ENCODE measurements at regions not wholly inside any gene's neighbourhood (a gene's known extent, or its start where the extent isn't known, plus 50 kb on each side); places are given as distances from the start of the nearest gene placed in this dataset.

- DNase-seq: no peak
Observed at GRCh38 chr5:171509467-171509866, 90.0 kb downstream of the FGF18 start.

- no peak for DNase-seq
Observed at GRCh38 chr5:171512397-171512796, 93.0 kb downstream of the FGF18 start.

- no peak for DNase-seq
Observed at GRCh38 chr5:171513591-171513990, 94.1 kb downstream of the FGF18 start.

GRCh38 chr5:171518916-171519315, 99.5 kb downstream of the FGF18 start:
- DNase-seq: no peak

- no peak for DNase-seq
Observed at GRCh38 chr5:171520300-171521174, 101.1 kb downstream of the FGF18 start.

- DNase-seq: no peak
Observed at GRCh38 chr5:171521219-171521633, 101.8 kb downstream of the FGF18 start.

- DNase-seq: no peak
Observed at GRCh38 chr5:171521679-171522078, 102.2 kb downstream of the FGF18 start.

DNA sequence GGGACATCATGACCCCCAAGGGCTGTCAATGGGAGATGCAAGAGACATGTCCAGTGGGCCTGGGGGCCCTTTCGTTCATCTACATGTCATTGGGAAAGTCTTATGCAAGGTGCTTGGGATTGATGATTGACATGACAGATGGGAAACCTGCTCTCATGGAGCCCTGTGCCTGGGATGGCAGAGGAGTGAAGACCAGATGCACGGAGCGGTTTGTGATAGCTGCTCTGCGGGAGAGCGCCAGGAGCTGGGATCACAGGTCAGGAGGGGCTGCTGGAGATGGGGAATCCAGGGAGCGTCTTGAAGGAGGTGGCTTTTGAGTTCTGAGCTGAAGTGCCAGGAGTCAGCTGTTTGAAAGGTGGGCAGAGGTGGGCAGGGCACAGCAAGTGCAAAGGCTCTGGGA, 104.3 kb downstream of the FGF18 start:
- DNase-seq: no peak

- no peak for DNase-seq
Observed at GRCh38 chr5:171524466-171524865, 105.0 kb downstream of the FGF18 start.

DNA sequence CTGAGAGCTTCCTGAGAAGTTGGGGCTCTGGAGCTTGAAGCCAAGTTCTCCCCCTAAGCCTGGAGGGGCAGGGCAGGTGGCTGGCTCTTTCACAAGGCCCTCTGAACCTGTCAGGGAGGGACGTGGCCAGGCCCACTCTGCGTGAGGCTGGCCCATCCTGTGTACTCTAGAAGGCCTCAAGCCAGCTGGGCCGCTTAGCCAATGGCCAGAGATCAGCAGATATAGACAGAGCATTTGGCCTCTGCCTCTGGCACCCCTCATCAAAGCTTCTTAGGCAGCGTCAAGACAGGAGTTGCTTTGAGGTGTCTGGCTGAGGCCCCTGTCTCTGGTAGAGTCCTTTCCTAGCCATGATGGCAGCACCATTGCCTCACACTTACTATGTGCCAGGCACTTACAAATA, 105.6 kb downstream of the FGF18 start:
- DNase-seq: no peak

GRCh38 chr5:171528036-171528435, 108.6 kb downstream of the FGF18 start:
- no peak for DNase-seq

DNA sequence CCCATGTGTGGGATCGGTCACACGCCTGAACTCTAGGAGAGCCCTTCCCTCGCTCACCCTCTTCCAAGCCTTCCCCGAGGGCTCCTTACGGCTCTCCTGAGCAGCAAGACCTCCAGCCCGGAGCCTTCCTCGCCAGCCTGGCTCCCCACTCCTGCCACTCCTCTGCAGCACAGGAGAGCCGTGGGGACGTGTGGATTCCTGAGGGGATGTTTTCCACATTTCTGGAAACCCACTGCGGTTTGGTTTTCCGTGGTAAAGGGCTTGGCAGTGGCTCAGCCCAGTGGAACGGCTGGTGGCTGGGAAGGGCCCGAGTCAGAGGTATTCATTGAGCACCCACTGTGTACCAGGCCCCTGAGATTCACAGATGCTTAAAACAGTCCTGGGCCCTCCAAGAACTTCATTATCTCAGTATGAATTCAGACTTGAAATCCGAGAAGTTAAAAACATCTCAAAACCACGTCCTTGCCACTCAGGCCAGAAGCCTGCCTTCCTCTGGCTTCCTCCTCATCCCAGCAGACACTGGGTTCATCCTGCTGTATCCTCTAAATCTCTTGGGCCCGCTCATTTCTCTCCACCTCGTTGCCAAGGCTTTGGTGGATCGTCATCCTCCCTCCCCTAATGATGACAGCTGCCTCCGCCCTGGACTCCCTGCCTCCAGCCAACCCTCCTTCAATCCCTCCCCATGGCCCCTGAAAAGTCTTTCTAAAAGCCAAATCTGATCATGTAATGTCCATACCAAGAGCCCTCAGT, 109.6 kb downstream of the FGF18 start:
- no peak for DNase-seq

GRCh38 chr5:171531638-171532037, 112.2 kb downstream of the FGF18 start:
- no peak for DNase-seq

DNA sequence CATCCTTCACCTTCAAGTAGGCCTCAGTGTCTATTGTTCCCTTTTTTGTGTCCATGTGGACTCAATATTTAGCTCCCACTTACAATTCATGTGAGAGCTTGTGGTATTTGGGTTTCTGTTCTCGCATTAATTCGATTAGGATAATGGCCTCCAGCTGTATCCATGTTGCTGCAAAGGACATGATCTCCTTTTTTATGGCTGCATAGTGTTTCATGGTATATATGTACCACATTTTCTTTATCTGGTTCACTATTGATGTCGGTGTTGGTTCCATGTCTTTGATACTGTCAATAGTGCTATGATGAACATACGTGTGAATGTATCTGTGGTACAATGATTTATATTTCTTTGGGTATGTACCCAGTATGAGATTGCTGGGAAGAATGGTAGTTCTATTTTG, 113.7 kb downstream of the FGF18 start:
- DNase-seq: no peak

GRCh38 chr5:171534043-171534895, 114.8 kb downstream of the FGF18 start:
- DNase-seq: no peak

GRCh38 chr5:171535162-171535561, 115.7 kb downstream of the FGF18 start:
- no peak for DNase-seq

DNA sequence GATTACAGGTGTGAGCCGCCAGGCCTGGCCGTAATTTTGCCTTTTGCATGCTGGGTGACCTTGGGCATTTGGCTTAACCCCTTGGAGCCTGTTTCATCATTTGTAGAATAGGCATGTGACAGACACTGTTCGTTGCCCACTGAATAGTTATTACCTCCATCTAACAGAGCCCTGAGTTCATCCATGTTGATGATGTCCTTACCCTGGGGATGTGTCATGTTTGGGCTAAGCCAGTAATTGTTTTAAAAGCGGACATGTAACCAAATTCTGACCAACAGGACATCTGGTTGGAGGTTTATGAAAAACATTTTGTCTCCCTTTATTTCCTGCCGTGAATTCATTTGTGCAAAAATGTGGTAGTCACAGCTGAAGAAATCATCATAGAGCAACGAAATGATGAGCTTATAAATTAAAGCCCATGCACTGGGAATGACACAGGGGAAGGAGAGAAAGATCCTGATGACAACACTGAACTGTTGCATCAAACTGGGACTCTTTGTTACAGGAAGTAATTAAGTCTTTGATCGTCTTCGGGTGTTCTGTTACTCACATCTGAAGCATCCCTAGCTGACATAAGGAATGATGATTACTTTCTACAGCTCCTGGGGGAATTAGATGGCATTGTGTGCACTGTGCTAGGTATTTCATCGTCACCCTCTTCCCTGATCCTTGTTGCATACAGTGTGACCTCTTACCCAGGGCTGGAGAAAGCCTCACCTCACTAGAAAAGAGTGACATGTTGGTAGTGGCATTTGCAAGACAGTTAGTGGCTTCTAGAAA, 117.8 kb downstream of the FGF18 start:
- no peak for DNase-seq

GRCh38 chr5:171537923-171538537, 118.6 kb downstream of the FGF18 start:
- no peak for DNase-seq

- no peak for DNase-seq
Observed at GRCh38 chr5:171538681-171539080, 119.2 kb downstream of the FGF18 start.

GRCh38 chr5:171540865-171541264, 121.4 kb downstream of the FGF18 start:
- DNase-seq: no peak

DNA sequence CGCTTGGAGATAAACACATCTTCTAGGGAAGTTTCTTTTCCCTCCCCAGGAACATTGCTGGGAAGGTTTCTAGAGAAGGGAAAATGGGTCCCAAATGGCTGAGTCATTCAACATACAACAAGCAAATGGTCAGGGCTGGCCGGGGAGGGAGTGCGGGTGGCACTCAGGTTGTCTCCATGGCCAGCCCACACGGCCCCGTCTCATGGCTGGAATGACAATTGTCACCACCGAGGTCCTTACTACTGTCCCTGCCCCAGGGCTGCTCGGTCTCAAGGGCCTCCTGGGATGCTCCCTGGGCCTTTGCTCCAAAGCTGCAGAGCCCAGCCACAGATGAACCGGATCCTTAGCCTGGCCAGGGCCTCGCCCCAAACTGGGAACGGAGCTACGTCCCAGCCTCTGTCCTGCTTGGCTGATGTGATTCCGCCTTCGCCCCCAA, 121.9 kb downstream of the FGF18 start:
- DNase-seq: no peak

All from activated CD4-positive, alpha-beta T cell treated with anti-CD3 and anti-CD28 coated beads, Interleukin-2, amount 50 U/mL, for 48 hours (primary cell).